ENCODE measurements at regions not wholly inside any gene's neighbourhood (a gene's known extent, or its start where the extent isn't known, plus 50 kb on each side); places are given as distances from the start of the nearest gene placed in this dataset.

DNA sequence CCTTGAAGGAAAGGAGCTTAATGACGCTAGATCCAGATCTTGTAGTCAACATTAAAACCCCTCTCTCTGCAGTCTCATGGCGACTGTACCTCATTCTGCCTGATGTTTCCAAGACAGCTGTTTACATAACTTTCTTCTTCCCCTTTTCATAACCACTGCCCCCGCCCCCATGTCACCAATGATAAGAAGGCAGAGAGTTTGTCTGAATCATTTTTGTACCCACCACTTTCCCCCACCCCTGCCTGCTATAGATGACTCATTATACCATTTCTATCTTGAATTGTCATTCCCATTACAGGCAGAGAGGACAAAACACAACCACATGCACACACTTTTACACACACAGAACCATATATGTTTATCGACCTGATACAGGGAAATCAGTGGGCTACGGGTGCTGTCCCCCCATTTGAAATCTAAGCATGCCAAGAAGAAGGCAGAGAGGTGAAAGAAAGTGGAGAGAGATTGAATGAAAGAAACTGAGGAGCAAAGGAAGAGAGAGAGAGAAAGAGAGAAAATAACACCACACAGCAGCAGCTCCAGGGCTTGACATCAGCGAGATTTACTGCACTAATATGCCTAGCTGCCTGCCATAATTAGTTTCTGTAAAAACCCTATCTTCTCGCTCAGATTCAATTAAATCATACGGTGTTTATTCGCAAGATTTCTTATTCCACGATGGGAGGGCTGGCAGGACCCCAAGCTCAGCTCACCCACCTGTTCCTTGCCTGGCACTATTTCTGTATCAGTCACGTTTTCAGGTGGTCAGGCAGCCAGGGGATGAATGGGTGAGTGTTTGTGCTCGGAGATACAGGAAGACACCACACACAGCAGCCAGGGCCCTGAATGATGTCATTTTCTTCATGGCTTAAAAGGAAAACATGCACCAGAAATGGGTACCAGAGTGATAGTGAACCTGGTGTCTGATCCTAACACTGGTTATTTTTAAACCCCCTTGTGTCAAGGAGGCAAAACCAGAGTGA, 114.3 kb upstream of the SERP2 start:
- Mint-ChIP-seq H3K4me1 (ENCODE audit: low read depth) (peaks cover 25% of the 10 kb centered on the region), H3K27me3 (ENCODE audit: low read depth) (peaks cover 29% of the 10 kb centered on the region)
- peak; percentile 91 to 93 for ATAC-seq (replicated peaks in 1 of 2)

DNA sequence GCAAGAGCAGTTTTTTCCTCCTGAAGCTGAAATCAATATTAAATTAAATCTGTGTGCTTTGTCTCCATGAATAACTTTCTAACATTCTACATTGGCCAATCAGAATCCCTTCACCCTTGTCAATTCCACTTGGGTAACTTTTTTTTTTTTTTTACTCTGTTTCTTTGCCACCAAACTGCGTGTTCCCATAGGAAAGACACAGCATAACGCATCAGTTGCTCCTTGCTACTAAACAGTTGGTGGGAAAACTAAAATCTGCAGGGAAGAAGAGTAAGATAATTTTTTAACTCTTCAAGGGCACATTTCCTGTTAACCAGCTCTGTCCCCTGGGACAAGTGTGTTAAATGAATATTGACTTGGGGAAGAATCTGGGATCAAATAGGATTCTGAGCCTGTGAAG, 113.3 kb upstream of the SERP2 start:
- Mint-ChIP-seq H3K27ac (no peak overlapping the region), H3K36me3 (ENCODE audit: insufficient read depth in 2 of 2) (no peaks in the 10 kb centered on the region), H3K27me3 (ENCODE audit: low read depth) (peaks cover 29% of the 10 kb centered on the region), H3K9me3 (no peaks in the 10 kb centered on the region), H3K4me1 (ENCODE audit: low read depth) (peaks cover 25% of the 10 kb centered on the region), H3K4me3 (no peak overlapping the region)
- no peak for DNase-seq
- no peak for ATAC-seq (replicated peaks in 1 of 2)

More for the DNA sequence above, 114.3 kb upstream of the SERP2 start:
- no peaks in the 10 kb centered on the region for H3K36me3 Mint-ChIP-seq (ENCODE audit: insufficient read depth in 2 of 2)
- peak; percentile 82 to 89 for DNase-seq
- H3K27ac Mint-ChIP-seq: peak overlapping the region; percentile 71
- H3K9me3 Mint-ChIP-seq: no peaks in the 10 kb centered on the region
- H3K4me3 Mint-ChIP-seq: peak overlapping the region; percentile 84 to 91

DNA sequence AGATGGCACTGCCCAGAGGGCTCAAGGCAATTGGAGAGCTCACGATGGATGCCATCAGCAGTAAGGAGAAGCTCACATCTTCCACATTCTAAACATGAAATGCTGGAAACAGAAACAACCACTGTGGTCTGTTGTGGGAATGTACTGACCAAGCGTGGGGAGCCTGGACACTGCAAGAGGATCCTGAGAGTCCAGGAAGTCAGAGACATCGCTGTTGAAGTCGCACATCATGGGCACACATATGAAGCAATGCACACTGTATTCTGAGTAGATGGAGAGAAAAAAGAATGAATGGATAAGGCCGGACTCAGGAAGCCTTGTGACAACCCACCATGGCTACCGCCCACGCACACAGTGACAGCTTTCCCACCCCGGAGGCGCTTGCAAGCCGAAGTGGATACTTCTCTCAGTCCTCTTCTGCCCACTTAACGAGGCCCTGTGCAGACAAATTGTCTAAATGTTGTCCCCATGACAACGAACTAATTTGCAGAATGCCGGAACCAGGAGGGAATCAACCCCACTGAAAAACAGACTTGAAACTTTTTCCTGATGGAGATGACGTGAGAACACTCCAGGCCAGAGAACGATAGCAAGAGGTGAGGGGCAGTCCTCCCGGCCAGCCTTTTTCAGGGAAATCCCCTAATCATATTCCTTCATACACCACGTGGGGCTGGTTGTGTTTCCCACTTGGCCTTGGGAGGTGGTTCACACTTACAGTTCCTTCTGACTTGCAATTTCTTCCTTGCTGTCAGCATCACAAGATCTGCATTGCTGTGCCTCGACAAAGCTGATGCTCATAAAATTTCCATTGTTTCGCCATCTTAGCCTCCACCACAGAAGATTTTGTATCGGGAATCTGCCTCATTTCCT, 109.6 kb upstream of the SERP2 start:
- H3K36me3 Mint-ChIP-seq (ENCODE audit: insufficient read depth in 2 of 2): peaks cover 2 to 7% of the 10 kb centered on the region in 2 donors
- H3K27ac Mint-ChIP-seq: no peak overlapping the region
- H3K9me3 Mint-ChIP-seq: peaks cover 6 to 7% of the 10 kb centered on the region in 2 donors
- ATAC-seq (replicated peaks in 1 of 2): no peak
- DNase-seq: no peak
- no peak overlapping the region for H3K4me3 Mint-ChIP-seq
- H3K4me1 Mint-ChIP-seq (ENCODE audit: low read depth): peaks cover 26% of the 10 kb centered on the region
- H3K27me3 Mint-ChIP-seq (ENCODE audit: low read depth): peaks cover 23% of the 10 kb centered on the region

DNA sequence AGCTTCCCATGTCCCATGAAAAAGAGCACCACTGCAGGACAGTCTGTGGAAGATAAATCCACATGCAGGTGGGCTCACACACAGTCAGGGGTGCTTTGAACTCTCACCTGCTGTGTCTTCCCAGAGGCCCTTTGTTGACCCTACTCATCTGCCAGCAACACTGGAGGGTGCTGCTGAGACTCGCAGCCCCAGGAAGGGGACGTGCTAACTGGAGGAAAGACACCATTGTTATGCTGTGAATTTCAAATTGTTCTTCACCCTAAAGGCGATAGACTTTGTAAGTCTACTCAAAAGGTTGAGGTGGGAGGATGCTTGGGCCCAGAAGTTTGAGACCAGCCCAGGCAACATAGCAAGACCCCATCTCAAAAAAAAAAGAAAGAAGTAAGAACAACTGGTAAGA, 107.3 kb upstream of the SERP2 start:
- Mint-ChIP-seq H3K36me3 (ENCODE audit: insufficient read depth in 2 of 2) (peaks cover 2 to 7% of the 10 kb centered on the region in 2 donors), H3K4me3 (no peak overlapping the region), H3K4me1 (ENCODE audit: low read depth) (peaks cover 24% of the 10 kb centered on the region), H3K27ac (no peak overlapping the region), H3K9me3 (peaks cover 6 to 7% of the 10 kb centered on the region in 2 donors), H3K27me3 (ENCODE audit: low read depth) (peaks cover 16% of the 10 kb centered on the region)
- no peak for ATAC-seq (replicated peaks in 1 of 2)
- DNase-seq: no peak

DNA sequence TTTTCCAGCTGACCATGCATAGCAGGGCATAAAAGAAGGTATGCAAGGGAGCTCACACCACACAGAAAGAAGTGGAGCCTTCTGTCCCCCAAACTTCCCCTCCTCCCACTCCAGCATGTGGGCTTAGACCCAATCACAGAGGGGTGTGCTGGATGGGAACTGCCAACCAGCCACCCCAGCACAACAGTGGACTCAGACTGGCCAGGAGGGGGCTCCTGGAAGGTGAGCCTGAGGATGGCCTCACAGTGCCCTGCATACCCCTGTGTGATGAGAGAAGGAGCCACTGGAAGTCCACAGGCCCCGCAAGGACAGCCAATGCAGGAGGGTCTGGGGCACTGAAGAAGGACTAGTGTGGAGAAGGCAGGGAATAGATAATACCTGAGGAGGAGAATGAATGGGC, 106.9 kb upstream of the SERP2 start:
- ATAC-seq (replicated peaks in 1 of 2) (no peak), DNase-seq (no peak)
- Mint-ChIP-seq H3K27me3 (ENCODE audit: low read depth) (peaks cover 14% of the 10 kb centered on the region), H3K4me1 (ENCODE audit: low read depth) (peaks cover 29% of the 10 kb centered on the region), H3K9me3 (peaks cover 6 to 7% of the 10 kb centered on the region in 2 donors), H3K27ac (no peak overlapping the region), H3K4me3 (no peak overlapping the region), H3K36me3 (ENCODE audit: insufficient read depth in 2 of 2) (peaks cover 2 to 7% of the 10 kb centered on the region in 2 donors)

DNA sequence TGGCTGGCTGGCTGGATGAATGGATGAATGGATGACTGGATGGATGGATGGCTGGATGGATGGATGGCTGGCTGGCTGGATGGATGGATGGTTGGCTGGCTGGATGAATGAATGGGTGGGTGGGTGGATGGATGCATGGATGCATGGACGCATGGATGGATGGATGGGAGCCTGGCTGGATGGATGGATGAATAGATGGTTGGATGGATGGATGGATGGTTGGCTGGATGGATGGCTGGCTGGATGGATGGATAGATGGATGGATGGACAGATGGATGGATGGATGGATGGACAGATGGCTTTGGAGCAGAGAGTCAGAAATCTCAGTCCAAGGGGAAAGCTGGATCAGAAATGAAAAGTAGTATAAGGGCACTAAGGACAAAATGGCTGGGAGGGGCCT, 106.4 kb upstream of the SERP2 start:
- Mint-ChIP-seq H3K4me1 (ENCODE audit: low read depth) (peaks cover 33% of the 10 kb centered on the region), H3K9me3 (peaks cover 6 to 7% of the 10 kb centered on the region in 2 donors), H3K36me3 (ENCODE audit: insufficient read depth in 2 of 2) (peaks cover 2 to 7% of the 10 kb centered on the region in 2 donors), H3K4me3 (no peak overlapping the region), H3K27ac (no peak overlapping the region), H3K27me3 (ENCODE audit: low read depth) (peaks cover 14% of the 10 kb centered on the region)
- DNase-seq (no peak), ATAC-seq (replicated peaks in 1 of 2) (no peak)

DNA sequence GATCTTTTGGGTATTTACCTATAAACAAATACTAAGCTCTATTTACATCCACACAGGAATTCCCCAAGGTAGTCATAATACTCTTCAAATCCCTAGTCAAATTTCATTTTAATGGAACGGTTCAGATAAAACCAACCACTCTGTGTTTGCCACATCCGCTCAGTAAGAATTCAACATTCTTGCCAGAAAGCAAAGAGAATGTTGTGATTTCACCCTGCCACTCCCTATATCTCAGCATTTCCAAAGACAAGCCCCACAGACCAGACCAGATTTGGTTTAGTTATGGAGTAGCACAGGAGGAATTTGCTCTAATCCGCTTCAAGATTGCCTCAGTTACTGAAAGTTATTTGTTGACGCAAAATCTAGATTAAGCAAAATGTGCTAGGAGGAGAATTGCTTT, 105.6 kb upstream of the SERP2 start:
- Mint-ChIP-seq H3K4me3 (no peak overlapping the region), H3K4me1 (ENCODE audit: low read depth) (peaks cover 40% of the 10 kb centered on the region), H3K27me3 (ENCODE audit: low read depth) (peaks cover 14% of the 10 kb centered on the region), H3K9me3 (peaks cover 6 to 9% of the 10 kb centered on the region in 2 donors), H3K36me3 (ENCODE audit: insufficient read depth in 2 of 2) (peaks cover 2 to 7% of the 10 kb centered on the region in 2 donors), H3K27ac (no peak overlapping the region)
- ATAC-seq (replicated peaks in 1 of 2): no peak
- DNase-seq: no peak

DNA sequence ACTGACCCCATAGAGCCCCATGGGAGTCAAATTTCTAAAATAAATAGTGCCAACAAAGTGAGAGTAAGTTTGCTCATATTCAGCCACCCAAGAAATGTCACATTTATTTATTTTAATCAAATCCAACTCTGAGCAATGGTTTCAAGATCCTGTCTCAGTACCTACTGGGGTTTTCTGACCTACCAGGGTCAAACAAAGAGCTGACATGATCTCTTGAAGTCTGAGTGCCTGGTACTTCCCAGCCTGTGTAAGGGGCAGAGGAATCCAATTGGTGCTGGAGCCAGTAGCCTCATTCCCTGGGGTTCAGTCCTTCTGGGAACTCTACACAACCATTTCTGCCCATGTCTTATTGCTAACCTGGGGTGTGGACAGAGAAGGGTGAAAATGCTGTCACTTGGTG, 104.6 kb upstream of the SERP2 start:
- peaks cover 50% of the 10 kb centered on the region for H3K4me1 Mint-ChIP-seq (ENCODE audit: low read depth)
- ATAC-seq (replicated peaks in 1 of 2): peak; percentile 48 to 64
- no peak overlapping the region for H3K4me3 Mint-ChIP-seq
- H3K9me3 Mint-ChIP-seq: peaks cover 6 to 9% of the 10 kb centered on the region in 2 donors
- no peak for DNase-seq
- H3K36me3 Mint-ChIP-seq (ENCODE audit: insufficient read depth in 2 of 2): peaks cover 2 to 7% of the 10 kb centered on the region in 2 donors
- no peak overlapping the region for H3K27ac Mint-ChIP-seq
- H3K27me3 Mint-ChIP-seq (ENCODE audit: low read depth): peaks cover 9% of the 10 kb centered on the region

DNA sequence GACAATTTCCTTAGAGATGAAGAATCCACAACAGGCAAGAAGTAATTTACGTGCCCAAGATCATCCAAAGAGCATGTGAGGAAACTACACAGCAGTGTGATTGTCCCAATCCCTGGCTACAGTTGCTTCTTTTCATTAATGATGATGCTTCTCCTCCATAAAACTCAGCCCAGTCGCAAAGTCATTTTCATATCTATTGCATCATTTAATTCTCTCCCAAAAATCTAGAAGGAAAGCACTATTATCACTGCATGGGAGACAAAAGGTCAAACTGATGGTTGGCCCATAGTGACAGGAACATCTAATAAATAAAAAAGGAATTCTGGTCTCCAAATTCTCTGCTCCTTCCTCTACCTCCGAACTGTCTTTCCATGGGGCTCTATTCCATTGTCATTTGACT, 103.5 kb upstream of the SERP2 start:
- DNase-seq (no peak), ATAC-seq (replicated peaks in 1 of 2) (no peak)
- peaks cover 61% of the 10 kb centered on the region for H3K4me1 Mint-ChIP-seq (ENCODE audit: low read depth)
- peaks cover 9% of the 10 kb centered on the region for H3K27me3 Mint-ChIP-seq (ENCODE audit: low read depth)
- peaks cover 7 to 9% of the 10 kb centered on the region in 2 donors for H3K9me3 Mint-ChIP-seq
- no peak overlapping the region for H3K4me3 Mint-ChIP-seq
- H3K27ac Mint-ChIP-seq: no peak overlapping the region
- H3K36me3 Mint-ChIP-seq (ENCODE audit: insufficient read depth in 2 of 2): peaks cover 4 to 7% of the 10 kb centered on the region in 2 donors

DNA sequence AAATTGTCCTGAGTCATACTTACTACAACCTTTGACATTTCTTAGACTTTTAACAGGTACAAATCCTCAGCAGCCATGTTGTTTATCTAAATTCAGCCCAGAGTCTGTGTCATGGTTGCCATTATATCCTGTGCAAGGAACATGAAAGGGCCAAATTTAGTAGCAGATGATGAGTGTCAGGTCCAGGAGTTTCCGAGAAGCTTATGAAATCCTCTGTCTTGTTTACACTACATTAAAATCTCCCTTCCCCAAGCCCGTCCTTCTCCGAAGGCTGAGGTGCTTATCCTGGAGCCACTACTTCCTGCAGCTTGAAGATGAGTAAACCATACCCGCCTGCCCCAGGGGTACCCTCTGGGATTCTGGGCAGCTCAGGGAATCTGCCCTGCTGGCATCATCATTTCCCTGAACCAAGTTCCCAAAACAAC, 102.6 kb upstream of the SERP2 start:
- no peak overlapping the region for H3K27ac Mint-ChIP-seq
- H3K4me1 Mint-ChIP-seq (ENCODE audit: low read depth): peaks cover 70% of the 10 kb centered on the region
- peaks cover 7 to 9% of the 10 kb centered on the region in 2 donors for H3K9me3 Mint-ChIP-seq
- H3K4me3 Mint-ChIP-seq: no peak overlapping the region
- peaks cover 4 to 7% of the 10 kb centered on the region in 2 donors for H3K36me3 Mint-ChIP-seq (ENCODE audit: insufficient read depth in 2 of 2)
- DNase-seq: no peak
- no peak for ATAC-seq (replicated peaks in 1 of 2)
- peaks cover 9% of the 10 kb centered on the region for H3K27me3 Mint-ChIP-seq (ENCODE audit: low read depth)

DNA sequence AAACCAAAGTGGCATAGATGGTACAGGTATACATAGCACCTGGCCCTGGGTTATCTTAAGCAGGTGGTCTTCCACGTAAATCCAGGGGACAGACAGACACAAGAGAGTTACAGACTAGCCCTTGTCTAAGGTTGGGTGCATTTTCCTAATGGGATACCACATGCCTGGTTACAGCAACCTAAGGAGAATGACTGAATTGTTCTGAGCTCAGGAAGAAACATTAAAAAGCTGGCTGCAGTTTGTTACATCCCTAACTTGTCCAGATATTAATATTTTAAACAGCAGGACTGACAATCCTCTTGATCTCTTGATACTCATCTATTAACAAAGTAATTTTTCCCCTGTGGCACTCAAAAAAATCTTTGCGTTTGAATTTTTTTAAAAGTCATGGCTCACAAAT, 102.2 kb upstream of the SERP2 start:
- Mint-ChIP-seq H3K27me3 (ENCODE audit: low read depth) (peaks cover 9% of the 10 kb centered on the region), H3K4me3 (no peak overlapping the region), H3K36me3 (ENCODE audit: insufficient read depth in 2 of 2) (peaks cover 4 to 7% of the 10 kb centered on the region in 2 donors), H3K4me1 (ENCODE audit: low read depth) (peaks cover 71% of the 10 kb centered on the region), H3K9me3 (peaks cover 7 to 9% of the 10 kb centered on the region in 2 donors), H3K27ac (no peak overlapping the region)
- ATAC-seq (replicated peaks in 1 of 2): no peak
- no peak for DNase-seq

DNA sequence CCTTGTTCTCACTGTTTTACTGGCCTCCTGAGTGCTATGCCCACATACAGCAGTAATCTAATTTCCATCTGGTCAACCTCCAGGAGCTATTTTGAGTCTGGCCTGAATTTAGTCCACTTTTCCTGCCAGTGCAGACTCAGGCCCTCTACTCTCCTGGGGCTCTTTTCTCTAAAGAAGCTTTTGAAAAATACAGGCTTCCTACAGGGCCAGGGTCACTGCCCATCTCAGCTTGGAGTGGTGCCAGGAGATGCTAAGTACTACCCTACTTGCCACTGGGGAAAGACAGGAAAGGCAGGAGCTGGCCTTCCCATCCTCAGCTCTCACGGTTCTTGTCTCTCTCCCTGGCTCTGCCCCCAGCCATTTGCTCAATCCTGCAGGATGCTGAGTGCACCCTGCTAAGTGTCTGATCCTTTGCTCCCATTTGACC, 101.7 kb upstream of the SERP2 start:
- Mint-ChIP-seq H3K9me3 (peaks cover 6 to 7% of the 10 kb centered on the region in 2 donors), H3K4me3 (peak overlapping the region in 1 of 2 donors; percentile 14), H3K36me3 (ENCODE audit: insufficient read depth in 2 of 2) (peaks cover 5% of the 10 kb centered on the region in 2 donors), H3K27ac (no peak overlapping the region), H3K4me1 (ENCODE audit: low read depth) (peaks cover 71% of the 10 kb centered on the region), H3K27me3 (ENCODE audit: low read depth) (peaks cover 6% of the 10 kb centered on the region)
- ATAC-seq (replicated peaks in 1 of 2): no peak
- no peak for DNase-seq

DNA sequence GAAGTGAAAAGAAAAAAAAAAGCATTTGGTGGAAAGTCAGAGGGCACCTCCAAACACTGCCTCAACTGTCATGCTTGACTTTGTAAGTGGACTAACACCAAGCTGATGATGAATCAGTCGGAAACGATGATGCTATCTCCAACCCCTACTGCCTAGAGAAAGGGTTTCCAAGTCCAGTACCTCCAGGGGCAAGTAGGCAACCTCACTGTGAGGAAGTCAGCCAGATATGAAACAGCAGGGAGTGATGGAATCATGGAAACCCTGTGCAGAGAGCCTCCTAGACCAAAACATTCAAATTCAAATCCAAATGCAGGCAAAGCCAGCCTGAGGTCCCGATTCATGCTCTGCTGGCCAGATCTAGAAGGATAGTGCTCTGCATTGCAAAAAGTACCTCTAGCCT, 100.9 kb upstream of the SERP2 start:
- Mint-ChIP-seq H3K27me3 (ENCODE audit: low read depth) (no peaks in the 10 kb centered on the region), H3K36me3 (ENCODE audit: insufficient read depth in 2 of 2) (peaks cover 0 to 4% of the 10 kb centered on the region in 2 donors), H3K4me1 (ENCODE audit: low read depth) (peaks cover 73% of the 10 kb centered on the region), H3K4me3 (no peak overlapping the region), H3K27ac (no peak overlapping the region), H3K9me3 (peaks cover 3% of the 10 kb centered on the region in 2 donors)
- ATAC-seq (replicated peaks in 1 of 2) (no peak), DNase-seq (no peak)
